Stimulated activated CD4-positive, alpha-beta T cell treated with anti-CD3 and anti-CD28 coated beads, Interleukin-2, amount 100 ng/mL, for 48 hours (primary cell): ENCODE measurements at regions not wholly inside any gene's neighbourhood (a gene's known extent, or its start where the extent isn't known, plus 50 kb on each side); places are given as distances from the start of the nearest gene placed in this dataset.

ENCODE experiments used
- DNase-seq, 2 donors: peaks; one replicate each; pipeline ENCODE4 v3.0.0-alpha.2; 2020

- no peak for DNase-seq
Observed at GRCh38 chr11:8321876-8322275, 58.2 kb upstream of the LMO1 start.

- no peak for DNase-seq
Observed at GRCh38 chr11:8320076-8320475, 56.4 kb upstream of the LMO1 start.

- DNase-seq: no peak
Observed at GRCh38 chr11:8318536-8318935, 54.9 kb upstream of the LMO1 start.

GRCh38 chr11:8317159-8317558, 53.5 kb upstream of the LMO1 start:
- no peak for DNase-seq

GRCh38 chr11:8315954-8316353, 52.3 kb upstream of the LMO1 start:
- no peak for DNase-seq

GRCh38 chr11:8315463-8315862, 51.8 kb upstream of the LMO1 start:
- DNase-seq: no peak

GRCh38 chr11:8314916-8315315, 51.2 kb upstream of the LMO1 start:
- DNase-seq: no peak

- DNase-seq: no peak
Observed at GRCh38 chr11:8313504-8314090, 49.9 kb upstream of the LMO1 start.
